ENCODE measurements at regions not wholly inside any gene's neighbourhood (a gene's known extent, or its start where the extent isn't known, plus 50 kb on each side); places are given as distances from the start of the nearest gene placed in this dataset.

- no peaks in the 10 kb centered on the region for H3K27me3 ChIP-seq (ENCODE audit: control insufficient read depth, insufficient read depth, low read length)
- TF ChIP-seq CTCF (IDR thresholded peaks at IDR 0.05; ENCODE audit: insufficient read depth, low read length, severe bottlenecking) = no peak
- FAIRE-seq (no peak), DNase-seq (ENCODE audit: low read depth) (peak; percentile 12)
- no peaks in the 10 kb centered on the region for H3K36me3 ChIP-seq (ENCODE audit: control insufficient read depth, insufficient read depth, low read length)
- no peak overlapping the region for H3K4me3 ChIP-seq (ENCODE audit: low read depth, low read length)
Observed at GRCh38 chr1:113248494-113248893, 141.8 kb upstream of the MAGI3 start.

GRCh38 chr1:113250161-113250560 is 140.2 kb upstream of the MAGI3 start:
- TF ChIP-seq CTCF (IDR thresholded peaks at IDR 0.05; ENCODE audit: insufficient read depth, low read length, severe bottlenecking) = no peak
- DNase-seq (ENCODE audit: low read depth) (no peak), FAIRE-seq (no peak)
- Histone ChIP-seq H3K36me3 (ENCODE audit: control insufficient read depth, insufficient read depth, low read length) (no peaks in the 10 kb centered on the region), H3K27me3 (ENCODE audit: control insufficient read depth, insufficient read depth, low read length) (no peaks in the 10 kb centered on the region), H3K4me3 (ENCODE audit: low read depth, low read length) (no peak overlapping the region)

- H3K36me3 ChIP-seq (ENCODE audit: control insufficient read depth, insufficient read depth, low read length) = no peaks in the 10 kb centered on the region
- no peak for DNase-seq (ENCODE audit: low read depth)
- TF ChIP-seq CTCF (IDR thresholded peaks at IDR 0.05; ENCODE audit: insufficient read depth, low read length, severe bottlenecking) = no peak
- no peak for FAIRE-seq
- no peaks in the 10 kb centered on the region for H3K27me3 ChIP-seq (ENCODE audit: control insufficient read depth, insufficient read depth, low read length)
- no peak overlapping the region for H3K4me3 ChIP-seq (ENCODE audit: low read depth, low read length)
Observed at GRCh38 chr1:113252166-113252565, 138.1 kb upstream of the MAGI3 start.

GRCh38 chr1:113253187-113253586 is 137.1 kb upstream of the MAGI3 start:
- DNase-seq (ENCODE audit: low read depth) = no peak
- no peaks in the 10 kb centered on the region for H3K27me3 ChIP-seq (ENCODE audit: control insufficient read depth, insufficient read depth, low read length)
- no peak for FAIRE-seq
- no peak for TF ChIP-seq CTCF (IDR thresholded peaks at IDR 0.05; ENCODE audit: insufficient read depth, low read length, severe bottlenecking)
- H3K4me3 ChIP-seq (ENCODE audit: low read depth, low read length) = no peak overlapping the region
- no peaks in the 10 kb centered on the region for H3K36me3 ChIP-seq (ENCODE audit: control insufficient read depth, insufficient read depth, low read length)

GRCh38 chr1:113253590-113253989 is 136.7 kb upstream of the MAGI3 start:
- DNase-seq (ENCODE audit: low read depth) (no peak), FAIRE-seq (no peak)
- Histone ChIP-seq H3K36me3 (ENCODE audit: control insufficient read depth, insufficient read depth, low read length) (no peaks in the 10 kb centered on the region), H3K4me3 (ENCODE audit: low read depth, low read length) (no peak overlapping the region), H3K27me3 (ENCODE audit: control insufficient read depth, insufficient read depth, low read length) (no peaks in the 10 kb centered on the region)
- TF ChIP-seq CTCF (IDR thresholded peaks at IDR 0.05; ENCODE audit: insufficient read depth, low read length, severe bottlenecking) = no peak

GRCh38 chr1:113255038-113255719 is 135.1 kb upstream of the MAGI3 start:
- Histone ChIP-seq H3K4me3 (ENCODE audit: low read depth, low read length) (no peak overlapping the region), H3K36me3 (ENCODE audit: control insufficient read depth, insufficient read depth, low read length) (no peaks in the 10 kb centered on the region), H3K27me3 (ENCODE audit: control insufficient read depth, insufficient read depth, low read length) (no peaks in the 10 kb centered on the region)
- no peak for TF ChIP-seq CTCF (IDR thresholded peaks at IDR 0.05; ENCODE audit: insufficient read depth, low read length, severe bottlenecking)
- FAIRE-seq (no peak), DNase-seq (ENCODE audit: low read depth) (no peak)
